Skeletal muscle tissue (tissue), 3 donors: ENCODE measurements at regions not wholly inside any gene's neighbourhood (a gene's known extent, or its start where the extent isn't known, plus 50 kb on each side); places are given as distances from the start of the nearest gene placed in this dataset.

Experiments
- H3K27ac ChIP-seq: one replicate; pipeline ENCODE4 v1.7.0; 2013; ENCODE audit warnings: mild to moderate bottlenecking, low read depth, low read length, inconsistent platforms
- H3K27me3 ChIP-seq, 3 donors: one replicate each; pipeline ENCODE4 v1.7.0; 2013; ENCODE audit warnings: low read length in 3 of 3; ENCODE audit not compliant: control insufficient read depth in 3 of 3, insufficient read depth in 3 of 3
- H3K36me3 ChIP-seq, 3 donors: one replicate each; pipeline ENCODE4 v1.7.0; 2013; ENCODE audit warnings: low read length in 3 of 3; ENCODE audit not compliant: control insufficient read depth in 3 of 3, insufficient read depth in 3 of 3
- H3K4me1 ChIP-seq, 3 donors: one replicate each; pipeline ENCODE4 v1.7.0; 2013; ENCODE audit warnings: low read length in 3 of 3, mild to moderate bottlenecking in 3 of 3; ENCODE audit not compliant: control insufficient read depth in 3 of 3, insufficient read depth in 3 of 3
- H3K4me3 ChIP-seq, 3 donors: one replicate each; pipeline ENCODE4 v1.7.0; 2013; ENCODE audit warnings: low read length in 3 of 3
- H3K9ac ChIP-seq, 3 donors: one replicate each; pipeline ENCODE4 v1.7.0; 2013; ENCODE audit warnings: low read length in 3 of 3, mild to moderate bottlenecking in 3 of 3, moderate library complexity in 2 of 3, low read depth in 1 of 3
- H3K9me3 ChIP-seq, 3 donors: one replicate each; pipeline ENCODE4 v1.7.0; 2013; ENCODE audit warnings: low read length in 3 of 3; ENCODE audit not compliant: control insufficient read depth in 3 of 3
- donor health status: Osteomylitis.

- no peak overlapping the region for H3K4me3 ChIP-seq
- no peaks in the 10 kb centered on the region for H3K9me3 ChIP-seq
- no peaks in the 10 kb centered on the region for H3K36me3 ChIP-seq
- peaks cover 0 to 5% (median 0%) of the 10 kb centered on the region in 3 donors for H3K4me1 ChIP-seq
- no peak overlapping the region for H3K27ac ChIP-seq
- H3K9ac ChIP-seq, result no peak overlapping the region
- peaks cover 0 to 18% (median 0%) of the 10 kb centered on the region in 3 donors for H3K27me3 ChIP-seq
Measured at GRCh38 chr5:175211956-175212756, 231.8 kb downstream of the DRD1 start.

- Histone ChIP-seq H3K9ac (no peak overlapping the region), H3K36me3 (no peaks in the 10 kb centered on the region), H3K4me3 (no peak overlapping the region), H3K4me1 (no peaks in the 10 kb centered on the region), H3K27ac (no peak overlapping the region), H3K9me3 (no peaks in the 10 kb centered on the region), H3K27me3 (peaks cover 0 to 11% (median 0%) of the 10 kb centered on the region in 3 donors)
Measured at GRCh38 chr5:175207321-175208040, 236.5 kb downstream of the DRD1 start.

GRCh38 chr5:175206669-175207068 lies 237.3 kb downstream of the DRD1 start:
- Histone ChIP-seq H3K27me3 (peaks cover 0 to 11% (median 0%) of the 10 kb centered on the region in 3 donors), H3K27ac (no peak overlapping the region)

GRCh38 chr5:175202463-175203068 lies 241.4 kb downstream of the DRD1 start:
- H3K27ac ChIP-seq, result no peak overlapping the region
- peaks cover 0 to 6% (median 0%) of the 10 kb centered on the region in 3 donors for H3K27me3 ChIP-seq
- H3K36me3 ChIP-seq, result no peaks in the 10 kb centered on the region

More at GRCh38 chr5:175206669-175207068, 237.3 kb downstream of the DRD1 start:
- Histone ChIP-seq H3K9ac (no peak overlapping the region), H3K9me3 (no peaks in the 10 kb centered on the region), H3K36me3 (no peaks in the 10 kb centered on the region), H3K4me1 (no peaks in the 10 kb centered on the region), H3K4me3 (no peak overlapping the region)

GRCh38 chr5:175201393-175201792 lies 242.6 kb downstream of the DRD1 start:
- peaks cover 0 to 4% (median 0%) of the 10 kb centered on the region in 3 donors for H3K27me3 ChIP-seq
- H3K4me3 ChIP-seq, result no peak overlapping the region
- no peaks in the 10 kb centered on the region for H3K36me3 ChIP-seq

More at GRCh38 chr5:175202463-175203068, 241.4 kb downstream of the DRD1 start:
- H3K9me3 ChIP-seq, result no peaks in the 10 kb centered on the region
- H3K9ac ChIP-seq, result no peak overlapping the region
- no peaks in the 10 kb centered on the region for H3K4me1 ChIP-seq
- H3K4me3 ChIP-seq, result no peak overlapping the region

GRCh38 chr5:175195698-175196656 lies 248.0 kb downstream of the DRD1 start:
- Histone ChIP-seq H3K4me3 (no peak overlapping the region), H3K36me3 (no peaks in the 10 kb centered on the region), H3K4me1 (no peaks in the 10 kb centered on the region), H3K9ac (no peak overlapping the region), H3K9me3 (no peaks in the 10 kb centered on the region), H3K27me3 (peaks cover 0 to 3% (median 0%) of the 10 kb centered on the region in 3 donors), H3K27ac (no peak overlapping the region)

More at GRCh38 chr5:175201393-175201792, 242.6 kb downstream of the DRD1 start:
- no peak overlapping the region for H3K9ac ChIP-seq
- H3K9me3 ChIP-seq, result no peaks in the 10 kb centered on the region
- no peaks in the 10 kb centered on the region for H3K4me1 ChIP-seq
- no peak overlapping the region for H3K27ac ChIP-seq

- Histone ChIP-seq H3K27ac (no peak overlapping the region), H3K9ac (no peak overlapping the region), H3K4me3 (no peak overlapping the region), H3K4me1 (no peaks in the 10 kb centered on the region), H3K27me3 (no peaks in the 10 kb centered on the region), H3K9me3 (no peaks in the 10 kb centered on the region), H3K36me3 (no peaks in the 10 kb centered on the region)
Measured at GRCh38 chr5:175181331-175181730, 262.7 kb downstream of the DRD1 start.

GRCh38 chr5:175170899-175171298 lies 273.1 kb downstream of the DRD1 start:
- Histone ChIP-seq H3K9me3 (no peaks in the 10 kb centered on the region), H3K9ac (no peak overlapping the region), H3K4me3 (no peak overlapping the region), H3K27ac (no peak overlapping the region), H3K36me3 (no peaks in the 10 kb centered on the region), H3K4me1 (no peaks in the 10 kb centered on the region), H3K27me3 (no peaks in the 10 kb centered on the region)

GRCh38 chr5:175168882-175169507 lies 275.0 kb downstream of the DRD1 start:
- Histone ChIP-seq H3K36me3 (no peaks in the 10 kb centered on the region), H3K27me3 (no peaks in the 10 kb centered on the region), H3K4me1 (no peaks in the 10 kb centered on the region), H3K4me3 (no peak overlapping the region), H3K9ac (no peak overlapping the region), H3K9me3 (no peaks in the 10 kb centered on the region), H3K27ac (no peak overlapping the region)
